ENCODE measurements at regions not wholly inside any gene's neighbourhood (a gene's known extent, or its start where the extent isn't known, plus 50 kb on each side); places are given as distances from the start of the nearest gene placed in this dataset.

GRCh38 chr9:108019821-108020220 lies 530.3 kb upstream of the KLF4 start:
- RAD21 ChIA-PET (ENCODE audit: low non-redundant PET in 1 of 2, low total read pairs in 2 of 2, uncharacterized antibody in 2 of 2, unreplicated experiment in 2 of 2) = no interaction called here
- TF ChIP-seq CEBPB (IDR thresholded peaks at IDR 0.05; ENCODE audit: low read depth) = no peak
- no peak for TF ChIP-seq EGR1 (IDR thresholded peaks at IDR 0.05; ENCODE audit: low read depth)
- no peak for TF ChIP-seq SIN3A (IDR thresholded peaks at IDR 0.05; ENCODE audit: low read depth)
- no peak for TF ChIP-seq SP1 (IDR thresholded peaks at IDR 0.05; ENCODE audit: low read depth)
- TF ChIP-seq ZFX (IDR thresholded peaks at IDR 0.05) = no peak
- TF ChIP-seq JUND (IDR thresholded peaks at IDR 0.05) = no peak
- no peak for TF ChIP-seq YY1 (IDR thresholded peaks at IDR 0.05; ENCODE audit: extremely low read depth, insufficient replicate concordance, low read depth, low read length)
- TF ChIP-seq POLR2A (IDR thresholded peaks at IDR 0.05; ENCODE audit: borderline replicate concordance, extremely low read depth, insufficient read depth, insufficient read length) = no peak
- TF ChIP-seq, protein P1, sequence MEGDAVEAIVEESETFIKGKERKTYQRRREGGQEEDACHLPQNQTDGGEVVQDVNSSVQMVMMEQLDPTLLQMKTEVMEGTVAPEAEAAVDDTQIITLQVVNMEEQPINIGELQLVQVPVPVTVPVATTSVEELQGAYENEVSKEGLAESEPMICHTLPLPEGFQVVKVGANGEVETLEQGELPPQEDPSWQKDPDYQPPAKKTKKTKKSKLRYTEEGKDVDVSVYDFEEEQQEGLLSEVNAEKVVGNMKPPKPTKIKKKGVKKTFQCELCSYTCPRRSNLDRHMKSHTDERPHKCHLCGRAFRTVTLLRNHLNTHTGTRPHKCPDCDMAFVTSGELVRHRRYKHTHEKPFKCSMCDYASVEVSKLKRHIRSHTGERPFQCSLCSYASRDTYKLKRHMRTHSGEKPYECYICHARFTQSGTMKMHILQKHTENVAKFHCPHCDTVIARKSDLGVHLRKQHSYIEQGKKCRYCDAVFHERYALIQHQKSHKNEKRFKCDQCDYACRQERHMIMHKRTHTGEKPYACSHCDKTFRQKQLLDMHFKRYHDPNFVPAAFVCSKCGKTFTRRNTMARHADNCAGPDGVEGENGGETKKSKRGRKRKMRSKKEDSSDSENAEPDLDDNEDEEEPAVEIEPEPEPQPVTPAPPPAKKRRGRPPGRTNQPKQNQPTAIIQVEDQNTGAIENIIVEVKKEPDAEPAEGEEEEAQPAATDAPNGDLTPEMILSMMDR (IDR thresholded peaks at IDR 0.05 in 2 of 3, conservative IDR thresholded peaks at IDR 0.05 in 1 of 3; ENCODE audit: borderline replicate concordance in 1 of 3, insufficient read depth in 1 of 3, low read depth in 2 of 3, low read length in 2 of 3) = no peak
- no peak for TF ChIP-seq EZH2phosphoT487 (IDR thresholded peaks at IDR 0.05; ENCODE audit: borderline replicate concordance)
- no peak for TF ChIP-seq CBX3 (IDR thresholded peaks at IDR 0.05; ENCODE audit: low read depth)
- no peak for TF ChIP-seq POLR2AphosphoS5 (IDR thresholded peaks at IDR 0.05; ENCODE audit: low read depth, low read length)
- TF ChIP-seq, protein P2, sequence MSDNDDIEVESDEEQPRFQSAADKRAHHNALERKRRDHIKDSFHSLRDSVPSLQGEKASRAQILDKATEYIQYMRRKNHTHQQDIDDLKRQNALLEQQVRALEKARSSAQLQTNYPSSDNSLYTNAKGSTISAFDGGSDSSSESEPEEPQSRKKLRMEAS (IDR thresholded peaks at IDR 0.05) = no peak
- no peak for TF ChIP-seq EZH2 (IDR thresholded peaks at IDR 0.05)
- no peak for TF ChIP-seq ZNF274 (IDR thresholded peaks at IDR 0.05; ENCODE audit: low read depth, low read length)
- Histone ChIP-seq H3K4me2 (ENCODE audit: low read length) (no peak overlapping the region), H3K27me3 (ENCODE audit: insufficient read depth, low read length) (no peaks in the 10 kb centered on the region), H3K9ac (ENCODE audit: low read length) (no peak overlapping the region), H3K27ac (ENCODE audit: low read depth, low read length) (no peak overlapping the region), H3K79me2 (ENCODE audit: insufficient read depth, low read length) (no peaks in the 10 kb centered on the region), H3K9me2 (ENCODE audit: insufficient read depth) (no peaks in the 10 kb centered on the region), H3K4me1 (ENCODE audit: control insufficient read depth in 1 of 2, insufficient read depth in 2 of 2, low read length in 2 of 2) (peaks cover 0 to 4% of the 10 kb centered on the region in 2 experiments; a peak in 1 of 4 replicates), H4K20me1 (ENCODE audit: insufficient read depth) (no peaks in the 10 kb centered on the region), H3K36me3 (ENCODE audit: control insufficient read depth in 1 of 2, insufficient read depth in 2 of 2, low read length in 2 of 2) (no peaks in the 10 kb centered on the region), H3K4me3 (replicated peaks in 1 of 2; ENCODE audit: low read depth in 1 of 2, low read length in 2 of 2) (no peak overlapping the region), H2AFZ (ENCODE audit: low read depth, low read length, poor library complexity, severe bottlenecking) (no peak overlapping the region), H3K9me3 (ENCODE audit: control insufficient read depth in 1 of 2, insufficient read depth in 1 of 2, low read depth in 1 of 2, low read length in 2 of 2) (no peaks in the 10 kb centered on the region)
- BruUV-seq (replicated peaks) = no TSS peak
- DNase-seq (ENCODE audit: low read depth, low spot score) = no peak
- POLR2A ChIA-PET = no interaction called here
- CTCF ChIA-PET = no interaction called here
- intact Hi-C loops (cut with micrococcal nuclease) = no loop called here
- no peak for ATAC-seq

All from HCT116 (cell line).